Heart left ventricle (tissue), 16 donors: ENCODE measurements at regions not wholly inside any gene's neighbourhood (a gene's known extent, or its start where the extent isn't known, plus 50 kb on each side); places are given as distances from the start of the nearest gene placed in this dataset.
A peak's percentile ranks its signal among the peaks of the same experiment; 100 is the strongest.

Source experiments
- ATAC-seq, 4 donors: fragments of 200-7000 bp; cut with Tn5 transposase; one replicate each; pipeline ENCODE4 v1.9.1; 2020 to 2022; ENCODE audit warnings: moderate library complexity in 4 of 4, mild to moderate bottlenecking in 3 of 4, moderate number of reproducible peaks in 1 of 4
- DNase-seq, 5 donors: peaks; one replicate each; pipeline ENCODE4 v3.0.0-alpha.2; 2020
- H3K27ac ChIP-seq, 12 donors: fragments of 200-600 bp; sonication (generic) in 4 of 12; one replicate each; pipeline versions ENCODE4 v1.5.0 to v1.8.0; 2016 to 2022; ENCODE audit warnings: mild to moderate bottlenecking in 2 of 12
- H3K27me3 ChIP-seq, 9 donors: fragments of 200-600 bp; sonication (generic) in 2 of 9; one replicate each; pipeline versions ENCODE4 v1.5.1 to v1.8.0; 2016 to 2022; ENCODE audit warnings: mild to moderate bottlenecking in 3 of 9
- H3K36me3 ChIP-seq, 9 donors: fragments of 200-600 bp; sonication (generic) in 2 of 9; one replicate each; pipeline versions ENCODE4 v1.5.0 to v1.8.0; 2018 to 2022; ENCODE audit warnings: mild to moderate bottlenecking in 2 of 9
- H3K4me1 ChIP-seq, 12 donors: fragments of 200-600 bp; sonication (generic) in 4 of 12; one replicate each; pipeline versions ENCODE4 v1.5.0 to v1.8.0; 2016 to 2022; ENCODE audit warnings: mild to moderate bottlenecking in 3 of 12
- H3K4me3 ChIP-seq, 12 donors: fragments of 200-600 bp; sonication (generic) in 4 of 12; one replicate each; pipeline versions ENCODE4 v1.5.0 to v1.8.0; 2017 to 2022; ENCODE audit warnings: mild to moderate bottlenecking in 9 of 12, moderate library complexity in 4 of 12
- H3K9me3 ChIP-seq, 12 donors: fragments of 200-600 bp; sonication (generic) in 4 of 12; one replicate each; pipeline versions ENCODE4 v1.5.0 to v1.8.0; 2016 to 2022; ENCODE audit warnings: mild to moderate bottlenecking in 1 of 12
- POLR2A ChIP-seq, 2 donors: fragments of 450-650 bp; IDR thresholded peaks; one replicate each; pipeline ENCODE4 v1.6.1; 2017; ENCODE audit warnings: antibody characterized with exemption in 2 of 2, mild to moderate bottlenecking in 2 of 2, moderate library complexity in 2 of 2
- WGBS, 4 donors: extraction: QIAGEN DNeasy Blood & Tissue Kit in 2 of 4; methylation state at CpG; one replicate each; pipeline versions ENCODE4 v1.1.5 to v1.1.7; 2013 to 2018; 5-methylcytosine and 5-hydroxymethylcytosine counted together
- intact Hi-C, 10 donors: fragments of 100-400 bp; cut with DNase I; formaldehyde crosslinking; loops; one replicate each; pipeline versions ENCODE4 v1.11.1 to v1.14.2; 2022
- TF ChIP-seq, protein P1 (sequence below), 12 donors: fragments of 200-600 bp; sonication (generic) in 4 of 12; IDR thresholded peaks; one replicate each; pipeline versions ENCODE4 v1.5.0 to v1.8.0; 2018 to 2022; ENCODE audit warnings: antibody characterized with exemption in 12 of 12, mild to moderate bottlenecking in 5 of 12
- donor health status: ischemic (EF 13 %, LVEDD 7.1; RV severe dilation, severe dysfunction).
- donor health status: healthy with polysubstance abuse.
- donor health status: DM: no; HTN: yes; CAD: no.
- donor health status: DM: no; HTN: no; CAD: no.
- donor health status: ischemic (EF 25% LVEDD 6.9; RV normal size, moderate dysfunction).
- donor health status: ischemic (EF 25% LVEDD 5.7; RV mildly dilated, moderate dysfunction).
- donor health status: healthy.
- donor health status: DM: yes; HTN: yes; CAD: no.
- donor health status: ischemic (EF 35%, LVEDD 5.7; RV mildly dilated, moderate dysfunction).
- donor health status: nonischemic (EF 11% LVEDD 7.7; RV severe dilation, severe dysfunction).
- donor health status: DM: yes; HTN: yes; CAD: no.
- donor health status: PGD.
- donor health status: ischemic (EF 29% LVEDD 5.4; RV normal size, mild dysfunction).
- donor health status: nonischemic (EF 23%, LVEDD 6.1; RV moderate dilation, normal function).

DNA sequence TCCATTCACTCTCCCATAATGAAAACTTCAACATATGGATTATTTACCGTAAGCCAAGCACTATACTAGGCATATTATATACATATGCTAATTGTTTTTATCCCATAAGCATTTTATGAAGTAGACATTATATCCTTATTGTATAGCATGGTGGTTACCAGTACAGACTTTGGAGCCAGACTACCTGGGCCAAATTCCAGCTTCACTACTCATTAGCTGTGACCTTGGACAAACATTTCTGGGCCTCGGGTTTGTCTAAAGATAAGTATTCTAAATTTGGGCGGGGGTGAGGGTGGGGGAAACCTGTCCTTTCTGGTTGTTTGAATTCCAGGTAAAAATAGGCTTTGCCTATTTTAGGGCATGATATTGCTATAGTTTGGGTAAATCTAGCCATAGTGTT lies 66.5 kb upstream of the P2RY1 start:
- 51 to 59% (median 57%) methylated on average over 3 of the region's 3 CpGs for WGBS, 4 donors
- TF ChIP-seq, protein P1, sequence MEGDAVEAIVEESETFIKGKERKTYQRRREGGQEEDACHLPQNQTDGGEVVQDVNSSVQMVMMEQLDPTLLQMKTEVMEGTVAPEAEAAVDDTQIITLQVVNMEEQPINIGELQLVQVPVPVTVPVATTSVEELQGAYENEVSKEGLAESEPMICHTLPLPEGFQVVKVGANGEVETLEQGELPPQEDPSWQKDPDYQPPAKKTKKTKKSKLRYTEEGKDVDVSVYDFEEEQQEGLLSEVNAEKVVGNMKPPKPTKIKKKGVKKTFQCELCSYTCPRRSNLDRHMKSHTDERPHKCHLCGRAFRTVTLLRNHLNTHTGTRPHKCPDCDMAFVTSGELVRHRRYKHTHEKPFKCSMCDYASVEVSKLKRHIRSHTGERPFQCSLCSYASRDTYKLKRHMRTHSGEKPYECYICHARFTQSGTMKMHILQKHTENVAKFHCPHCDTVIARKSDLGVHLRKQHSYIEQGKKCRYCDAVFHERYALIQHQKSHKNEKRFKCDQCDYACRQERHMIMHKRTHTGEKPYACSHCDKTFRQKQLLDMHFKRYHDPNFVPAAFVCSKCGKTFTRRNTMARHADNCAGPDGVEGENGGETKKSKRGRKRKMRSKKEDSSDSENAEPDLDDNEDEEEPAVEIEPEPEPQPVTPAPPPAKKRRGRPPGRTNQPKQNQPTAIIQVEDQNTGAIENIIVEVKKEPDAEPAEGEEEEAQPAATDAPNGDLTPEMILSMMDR (IDR thresholded peaks at IDR 0.05), result no peak
- no peak for TF ChIP-seq POLR2A (IDR thresholded peaks at IDR 0.05)
- Histone ChIP-seq H3K27ac (peak overlapping the region in 1 of 12 donors; percentile 64), H3K4me1 (peaks cover 0 to 16% (median 0%) of the 10 kb centered on the region in 12 donors), H3K27me3 (no peaks in the 10 kb centered on the region), H3K9me3 (peaks cover 0 to 25% (median 5%) of the 10 kb centered on the region in 12 donors), H3K4me3 (no peak overlapping the region), H3K36me3 (no peaks in the 10 kb centered on the region)
- peak in 3 of 5 donors; percentile 7 to 25 (median 19) for DNase-seq
- peak in 3 of 4 donors; percentile 53 to 67 (median 67) for ATAC-seq
- intact Hi-C loops, result no loop called here

GRCh38 chr3:152769523-152769922 lies 65.4 kb upstream of the P2RY1 start:
- ATAC-seq, result peak in 1 of 4 donors; percentile 47
- H3K4me1 ChIP-seq, result peaks cover 0 to 16% (median 0%) of the 10 kb centered on the region in 12 donors
- DNase-seq, result no peak

GRCh38 chr3:152770296-152770695 lies 64.6 kb upstream of the P2RY1 start:
- no peaks in the 10 kb centered on the region for H3K36me3 ChIP-seq
- ATAC-seq (no peak), DNase-seq (no peak)
- no peak for TF ChIP-seq POLR2A (IDR thresholded peaks at IDR 0.05)
- TF ChIP-seq, protein P1 (IDR thresholded peaks at IDR 0.05), result no peak
- intact Hi-C loops, result no loop called here
- no peaks in the 10 kb centered on the region for H3K27me3 ChIP-seq
- no peak overlapping the region for H3K4me3 ChIP-seq
- WGBS, 4 donors, result 69 to 95% (median 82%) methylated on average over 2 of the region's 2 CpGs
- peaks cover 0 to 11% (median under 1%) of the 10 kb centered on the region in 12 donors for H3K9me3 ChIP-seq
- no peak overlapping the region for H3K27ac ChIP-seq
- H3K4me1 ChIP-seq, result peaks cover 0 to 16% (median 0%) of the 10 kb centered on the region in 12 donors

More at GRCh38 chr3:152769523-152769922, 65.4 kb upstream of the P2RY1 start:
- H3K27ac ChIP-seq, result peak overlapping the region in 1 of 12 donors; percentile 64
- TF ChIP-seq, protein P1 (IDR thresholded peaks at IDR 0.05), result no peak
- no peak for TF ChIP-seq POLR2A (IDR thresholded peaks at IDR 0.05)
- intact Hi-C loops, result no loop called here
- no peaks in the 10 kb centered on the region for H3K27me3 ChIP-seq
- H3K4me3 ChIP-seq, result no peak overlapping the region
- peaks cover 0 to 15% (median 2%) of the 10 kb centered on the region in 12 donors for H3K9me3 ChIP-seq
- H3K36me3 ChIP-seq, result no peaks in the 10 kb centered on the region

- H3K9me3 ChIP-seq, result peaks cover 0 to 3% (median 0%) of the 10 kb centered on the region in 12 donors
- WGBS, 4 donors, result 97 to 99% (median 98%) methylated on average over 1 of the region's 1 CpG
- ATAC-seq (no peak), DNase-seq (no peak)
- intact Hi-C loops, result no loop called here
- TF ChIP-seq POLR2A (IDR thresholded peaks at IDR 0.05), result no peak
- TF ChIP-seq, protein P1 (IDR thresholded peaks at IDR 0.05), result no peak
- H3K36me3 ChIP-seq, result no peaks in the 10 kb centered on the region
- H3K27ac ChIP-seq, result no peak overlapping the region
- no peak overlapping the region for H3K4me3 ChIP-seq
- H3K27me3 ChIP-seq, result no peaks in the 10 kb centered on the region
- peaks cover 0 to 16% (median 0%) of the 10 kb centered on the region in 12 donors for H3K4me1 ChIP-seq
These were observed 63.8 kb upstream of the P2RY1 start for GRCh38 chr3:152771120-152771519.
